Pancreas (tissue), 10 donors: ENCODE measurements at regions not wholly inside any gene's neighbourhood (a gene's known extent, or its start where the extent isn't known, plus 50 kb on each side); places are given as distances from the start of the nearest gene placed in this dataset.
A peak's percentile ranks its signal among the peaks of the same experiment; 100 is the strongest.

Source experiments
- ATAC-seq, 4 donors: fragments of 200-7000 bp; cut with Tn5 transposase; one replicate each; pipeline versions ENCODE4 v1.8.0 to v1.9.1; 2020; ENCODE audit warnings: mild to moderate bottlenecking in 4 of 4, moderate library complexity in 4 of 4
- DNase-seq, 6 donors: peaks; one replicate each; pipeline ENCODE4 v3.0.0-alpha.2; 2020
- FAIRE-seq: peaks from 2 replicates; lab custom pipeline; 2012; peaks lifted over from hg19 to GRCh38; lab: Jason Lieb, UNC
- H3K27ac ChIP-seq, 4 donors: fragments of 200-600 bp; sonication (generic); 1 replicate in 3 of 4; 2 replicates in 1 of 4; pipeline versions ENCODE4 v1.5.0 to v1.8.0; 2020
- H3K27me3 ChIP-seq, 4 donors: fragments of 200-600 bp; one replicate each; pipeline ENCODE4 v1.8.0; 2021
- H3K36me3 ChIP-seq, 3 donors: fragments of 200-600 bp; sonication (generic) in 1 of 3; one replicate each; pipeline versions ENCODE4 v1.5.0 to v1.8.0; 2020 to 2021
- H3K4me1 ChIP-seq, 3 donors: fragments of 200-600 bp; one replicate each; pipeline ENCODE4 v1.8.0; 2021
- H3K4me3 ChIP-seq, 4 donors: fragments of 200-600 bp; sonication (generic) in 2 of 4; one replicate each; pipeline versions ENCODE4 v1.5.0 to v1.8.0; 2020 to 2021
- H3K9me3 ChIP-seq, 4 donors: fragments of 200-600 bp; one replicate each; pipeline ENCODE4 v1.8.0; 2021
- WGBS, 2 donors: extraction: QIAGEN DNeasy Blood & Tissue Kit; methylation state at CpG; one replicate each; pipeline ENCODE4 v1.1.7; 2013; 5-methylcytosine and 5-hydroxymethylcytosine counted together
- intact Hi-C, 3 donors: fragments of 100-400 bp; cut with DNase I; formaldehyde crosslinking; loops; one replicate each; pipeline versions ENCODE4 v1.11.1 to v1.14.2; 2022
- TF ChIP-seq, protein P1 (sequence below), 4 donors: fragments of 200-600 bp; sonication (generic) in 3 of 4; IDR thresholded peaks; one replicate each; pipeline versions ENCODE4 v1.5.0 to v1.8.0; 2021; ENCODE audit warnings: antibody characterized with exemption in 4 of 4
- donor health status: healthy with polysubstance abuse.
- donor health status: DM: no; HTN: no; CAD: no; lungs with moderate emphysema.
- donor health status: DM: no; HTN: no; CAD: no.
- donor health status: control.
- donor health status: control.
- donor health status: Bipolar disorder and iron deficiency.
- donor health status: DM: yes; HTN: yes; CAD: no.
- donor health status: DM: no; HTN: no; CAD: no.
- donor health status: DM: no; HTN: no; CAD: no.
- donor health status: DM: yes; HTN: yes; CAD: no.

GRCh38 chr3:103711670-103712069 lies 1276.9 kb downstream of the ZPLD1 start:
- TF ChIP-seq, protein P1, sequence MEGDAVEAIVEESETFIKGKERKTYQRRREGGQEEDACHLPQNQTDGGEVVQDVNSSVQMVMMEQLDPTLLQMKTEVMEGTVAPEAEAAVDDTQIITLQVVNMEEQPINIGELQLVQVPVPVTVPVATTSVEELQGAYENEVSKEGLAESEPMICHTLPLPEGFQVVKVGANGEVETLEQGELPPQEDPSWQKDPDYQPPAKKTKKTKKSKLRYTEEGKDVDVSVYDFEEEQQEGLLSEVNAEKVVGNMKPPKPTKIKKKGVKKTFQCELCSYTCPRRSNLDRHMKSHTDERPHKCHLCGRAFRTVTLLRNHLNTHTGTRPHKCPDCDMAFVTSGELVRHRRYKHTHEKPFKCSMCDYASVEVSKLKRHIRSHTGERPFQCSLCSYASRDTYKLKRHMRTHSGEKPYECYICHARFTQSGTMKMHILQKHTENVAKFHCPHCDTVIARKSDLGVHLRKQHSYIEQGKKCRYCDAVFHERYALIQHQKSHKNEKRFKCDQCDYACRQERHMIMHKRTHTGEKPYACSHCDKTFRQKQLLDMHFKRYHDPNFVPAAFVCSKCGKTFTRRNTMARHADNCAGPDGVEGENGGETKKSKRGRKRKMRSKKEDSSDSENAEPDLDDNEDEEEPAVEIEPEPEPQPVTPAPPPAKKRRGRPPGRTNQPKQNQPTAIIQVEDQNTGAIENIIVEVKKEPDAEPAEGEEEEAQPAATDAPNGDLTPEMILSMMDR (IDR thresholded peaks at IDR 0.05), result no peak
- Histone ChIP-seq H3K9me3 (no peaks in the 10 kb centered on the region), H3K36me3 (no peaks in the 10 kb centered on the region), H3K4me3 (no peak overlapping the region), H3K4me1 (no peaks in the 10 kb centered on the region), H3K27ac (no peak overlapping the region), H3K27me3 (no peaks in the 10 kb centered on the region)
- 88 to 93% methylated on average over 5 of the region's 5 CpGs for whole genome bisulfite sequencing, 2 donors
- DNase-seq, result no peak
- ATAC-seq, result no peak
- intact Hi-C loops, result no loop called here
- FAIRE-seq, result no peak

- Histone ChIP-seq H3K27me3 (no peaks in the 10 kb centered on the region), H3K4me3 (no peak overlapping the region), H3K36me3 (no peaks in the 10 kb centered on the region), H3K9me3 (no peaks in the 10 kb centered on the region), H3K27ac (no peak overlapping the region), H3K4me1 (no peaks in the 10 kb centered on the region)
- FAIRE-seq, result no peak
- peak in 3 of 4 donors; percentile 31 to 65 (median 40) for ATAC-seq
- no peak for DNase-seq
- intact Hi-C loops, result no loop called here
- TF ChIP-seq, protein P1 (IDR thresholded peaks at IDR 0.05), result no peak
- 11 to 15% methylated on average over 1 of the region's 1 CpG for WGBS, 2 donors
Observed at GRCh38 chr3:103712320-103713008, 1277.6 kb downstream of the ZPLD1 start.

GRCh38 chr3:103729547-103729946 lies 1294.7 kb downstream of the ZPLD1 start:
- Histone ChIP-seq H3K4me1 (no peaks in the 10 kb centered on the region), H3K9me3 (no peaks in the 10 kb centered on the region), H3K4me3 (no peak overlapping the region), H3K36me3 (no peaks in the 10 kb centered on the region), H3K27ac (no peak overlapping the region), H3K27me3 (no peaks in the 10 kb centered on the region)
- no peak for ATAC-seq
- no peak for DNase-seq
- FAIRE-seq, result no peak
- intact Hi-C loops, result no loop called here
- WGBS, 2 donors, result 50 to 58% methylated on average over 3 of the region's 3 CpGs
- TF ChIP-seq, protein P1 (IDR thresholded peaks at IDR 0.05), result no peak

DNA sequence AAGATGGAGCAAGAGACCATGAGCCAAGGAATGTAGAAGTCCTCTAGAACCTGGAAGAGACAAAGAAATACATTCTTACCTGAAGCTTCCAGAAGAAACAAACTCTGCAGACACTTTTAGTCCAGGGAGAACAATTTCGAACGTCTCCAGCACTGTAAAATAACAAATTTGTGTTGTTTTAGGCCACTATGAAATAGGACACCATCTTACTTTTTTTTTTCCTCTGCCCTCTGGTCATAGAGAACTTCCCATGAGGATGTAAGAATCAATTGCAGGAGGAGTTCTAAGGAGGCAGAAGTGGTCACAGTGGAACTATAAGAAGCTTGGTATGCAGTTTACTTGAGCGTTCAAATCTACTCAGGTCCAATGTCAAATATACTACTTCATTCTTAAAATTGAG lies 1295.9 kb downstream of the ZPLD1 start:
- no peaks in the 10 kb centered on the region for H3K9me3 ChIP-seq
- DNase-seq (no peak), FAIRE-seq (no peak), ATAC-seq (no peak)
- TF ChIP-seq, protein P1 (IDR thresholded peaks at IDR 0.05), result no peak
- no peak overlapping the region for H3K27ac ChIP-seq
- intact Hi-C loops, result no loop called here
- WGBS, 2 donors, result 84 to 85% methylated on average over 3 of the region's 3 CpGs
- H3K27me3 ChIP-seq, result no peaks in the 10 kb centered on the region
- H3K4me3 ChIP-seq, result no peak overlapping the region
- H3K36me3 ChIP-seq, result no peaks in the 10 kb centered on the region
- no peaks in the 10 kb centered on the region for H3K4me1 ChIP-seq

DNA sequence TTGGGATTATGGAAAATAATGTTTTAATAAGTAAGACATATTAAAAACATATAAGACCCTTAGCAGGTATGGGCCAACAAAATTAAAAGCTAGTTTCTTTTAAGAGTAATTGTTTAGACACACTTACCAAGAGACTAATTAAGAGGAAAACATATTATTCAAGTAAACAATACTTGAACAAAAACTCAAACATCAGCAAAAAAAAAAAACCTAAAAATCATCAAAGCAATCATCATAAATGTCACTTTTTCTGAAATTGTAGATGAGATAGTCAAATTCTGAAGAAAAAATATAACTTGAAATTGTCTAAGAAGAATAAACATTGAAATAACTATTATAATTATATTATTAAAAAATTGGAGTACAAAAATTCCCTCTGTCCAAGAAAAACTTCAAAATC lies 1318.2 kb downstream of the ZPLD1 start:
- Histone ChIP-seq H3K4me3 (no peak overlapping the region), H3K27ac (no peak overlapping the region), H3K36me3 (no peaks in the 10 kb centered on the region), H3K4me1 (no peaks in the 10 kb centered on the region), H3K9me3 (no peaks in the 10 kb centered on the region), H3K27me3 (no peaks in the 10 kb centered on the region)
- FAIRE-seq (no peak), ATAC-seq (no peak), DNase-seq (no peak)
- intact Hi-C loops, result no loop called here
- TF ChIP-seq, protein P1 (IDR thresholded peaks at IDR 0.05), result no peak
